Dedifferentiated amniotic fluid mesenchymal stem cell (primary cell): ENCODE measurements at regions not wholly inside any gene's neighbourhood (a gene's known extent, or its start where the extent isn't known, plus 50 kb on each side); places are given as distances from the start of the nearest gene placed in this dataset.
"Not testable (repeated sequence)": the region's sequence is repeated elsewhere in the genome, so short reads cannot be mapped to it uniquely, and the experiment has no call there.

ENCODE experiments used
- DNase-seq: peaks from one replicate; pipeline ENCODE4 v3.0.0-alpha.2; 2016; ENCODE audit errors: extremely low spot score

DNA sequence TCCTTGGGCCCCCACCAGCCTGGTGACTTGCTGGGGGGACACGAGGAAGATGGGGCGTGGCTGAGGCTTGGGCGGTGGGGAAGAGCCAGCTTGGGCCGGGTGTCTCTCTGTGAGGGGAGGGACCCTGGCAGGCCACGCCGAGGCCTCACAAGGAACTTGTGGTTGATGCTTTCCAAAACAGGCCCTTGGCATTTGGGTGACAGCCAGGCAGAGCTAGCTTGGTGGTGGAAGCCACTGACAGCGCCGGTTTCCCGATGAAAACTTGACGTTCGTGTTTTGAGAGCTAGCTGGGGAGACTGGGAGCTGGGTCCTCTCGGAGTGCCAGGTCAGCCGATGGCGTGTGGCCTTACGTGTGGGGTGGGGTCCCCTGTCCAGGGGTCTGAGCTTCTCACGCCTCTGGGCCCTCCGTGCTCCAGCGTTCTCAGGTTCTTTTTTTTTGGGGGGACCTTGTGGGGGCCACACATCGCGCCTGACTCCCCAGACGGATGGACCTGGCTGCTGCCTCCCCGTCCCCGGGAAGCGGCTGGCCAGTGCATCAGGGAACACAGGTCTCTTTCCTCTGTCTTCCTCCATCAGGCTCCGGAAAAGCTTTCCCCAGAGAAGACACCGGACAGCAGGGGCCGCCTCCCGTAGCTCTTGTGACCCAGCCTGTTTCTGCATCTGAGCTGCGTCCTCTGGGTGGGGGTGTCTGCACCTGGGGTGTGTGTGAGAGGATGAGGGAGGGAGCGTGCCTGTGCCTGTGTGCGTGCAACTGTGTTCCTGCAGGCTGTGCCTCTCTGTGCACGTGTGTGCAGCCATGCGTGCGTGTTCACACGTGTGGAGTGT lies 129.3 kb upstream of the LPCAT1 start:
- no peak for DNase-seq

DNA sequence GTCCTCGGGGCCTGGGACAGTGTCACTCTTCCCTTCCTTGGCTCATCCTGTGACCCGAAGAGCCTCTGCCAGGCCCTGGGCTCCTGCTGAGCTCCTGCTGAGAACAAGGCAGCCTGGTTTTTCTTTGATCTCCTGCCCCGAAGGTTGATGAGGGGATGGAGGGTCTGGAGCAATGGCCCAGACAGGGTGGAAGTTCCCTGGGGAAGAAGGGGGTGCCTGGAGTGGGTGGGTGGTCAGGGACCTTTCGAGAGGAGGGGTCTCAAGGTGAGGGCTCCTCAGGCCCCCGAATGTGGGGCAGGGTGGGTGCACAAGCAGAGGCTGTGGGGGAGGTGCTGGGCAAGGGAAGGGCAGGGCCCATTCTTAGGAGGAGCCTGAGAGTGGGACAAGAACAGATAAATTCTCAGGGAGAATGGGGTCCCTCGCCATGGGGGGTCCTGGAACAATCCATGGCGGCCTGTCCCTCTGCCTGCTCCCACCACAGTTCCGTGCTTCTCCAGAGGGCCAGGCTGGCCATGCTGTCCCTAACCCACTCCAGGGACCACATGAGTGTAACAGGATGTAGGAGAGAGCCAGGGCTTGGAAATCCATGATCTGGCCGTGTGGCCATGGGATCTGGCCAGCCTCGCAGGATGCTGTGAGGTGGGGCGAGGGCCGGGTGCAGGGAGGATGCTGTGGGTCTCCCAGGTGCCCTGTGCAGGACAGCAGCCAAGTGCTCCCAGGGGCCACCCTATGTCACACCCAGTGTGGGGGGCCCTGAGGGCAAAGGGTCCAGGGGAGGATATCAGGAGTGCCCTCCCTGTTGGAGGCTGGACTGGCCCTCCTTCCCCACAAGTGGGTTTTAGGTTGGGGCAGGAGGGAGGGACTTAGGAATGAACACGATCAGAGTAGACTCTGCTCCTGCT lies 128.5 kb upstream of the LPCAT1 start:
- DNase-seq, result no peak

DNA sequence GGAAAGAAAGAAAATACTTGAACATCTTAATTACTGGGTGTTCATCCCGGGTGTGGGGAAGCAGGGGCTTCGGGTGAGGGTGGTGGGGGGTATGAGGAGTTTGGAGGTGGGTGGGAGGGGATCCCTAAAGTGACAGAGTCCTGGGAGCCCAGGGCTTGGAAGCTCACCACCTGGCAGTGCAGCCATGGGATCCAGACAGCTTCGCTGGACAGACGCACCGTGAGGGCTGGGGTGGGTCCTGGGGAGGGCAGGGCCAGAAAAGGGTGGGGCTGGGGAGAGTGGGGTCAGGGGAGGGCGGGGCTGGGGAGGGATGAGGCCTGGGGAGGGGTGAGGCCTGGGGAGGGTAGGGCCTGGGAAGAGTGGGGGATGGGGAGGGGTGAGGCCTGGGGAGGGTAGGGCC lies 127.5 kb upstream of the LPCAT1 start:
- DNase-seq, result no peak

DNA sequence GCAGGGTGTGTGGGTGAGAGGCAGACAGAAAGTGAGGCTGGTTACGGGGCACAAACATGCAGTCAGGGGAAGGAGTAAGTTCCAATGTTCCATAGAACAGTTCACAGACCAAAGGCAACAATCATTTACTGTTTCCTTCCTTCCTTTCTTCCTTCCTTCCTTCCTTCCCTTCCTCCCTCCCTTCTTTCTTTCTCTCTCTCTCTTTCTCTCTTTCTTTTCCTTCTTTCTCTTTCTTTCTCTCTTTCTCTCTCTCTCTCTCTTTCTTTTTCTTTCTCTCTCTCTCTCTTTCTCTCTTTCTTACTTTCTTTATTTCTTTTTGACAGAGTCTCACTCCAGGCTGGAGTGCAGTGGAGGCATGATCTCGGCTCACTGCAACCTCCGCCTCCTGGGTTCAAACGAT lies 125.8 kb upstream of the LPCAT1 start:
- no peak for DNase-seq

DNA sequence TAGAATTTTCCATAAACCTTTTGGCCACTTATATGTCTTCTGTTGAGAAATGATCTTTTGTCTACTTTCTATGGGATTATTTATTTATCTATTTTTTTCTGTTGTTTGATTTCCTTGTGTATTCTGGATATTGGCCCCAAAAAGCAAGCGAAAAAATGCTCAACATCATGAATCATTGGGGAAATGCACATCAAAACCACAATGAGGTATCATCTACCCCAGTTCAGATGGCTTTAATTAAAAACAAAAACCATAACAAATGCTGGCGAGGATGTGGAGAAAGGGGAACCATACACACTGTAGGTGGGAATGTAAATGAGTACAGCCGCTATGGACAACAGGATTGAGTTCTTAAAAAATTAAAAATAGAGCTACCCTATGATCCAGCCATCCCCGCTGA lies 125.0 kb upstream of the LPCAT1 start:
- DNase-seq, result peak; percentile 24

DNA sequence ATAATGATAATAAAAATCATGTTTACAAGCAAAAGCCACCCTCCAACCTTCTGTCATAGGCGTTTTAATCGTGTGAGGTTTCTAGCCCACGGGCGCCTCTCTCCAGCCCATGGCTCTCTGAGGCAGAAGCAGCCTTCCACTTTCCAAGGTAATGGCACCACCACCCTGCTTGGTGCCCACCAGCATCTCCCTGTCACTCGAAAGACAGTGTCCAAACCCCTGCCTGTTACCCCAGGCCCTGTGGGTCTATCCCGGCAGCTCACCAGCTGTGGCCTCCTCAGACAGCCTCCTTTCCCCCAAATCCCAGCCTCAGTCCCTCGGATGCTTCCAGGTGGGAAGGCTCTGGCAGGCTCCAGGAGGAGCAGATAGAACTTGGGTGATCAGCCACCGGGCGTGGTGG lies 123.8 kb upstream of the LPCAT1 start:
- no peak for DNase-seq

DNA sequence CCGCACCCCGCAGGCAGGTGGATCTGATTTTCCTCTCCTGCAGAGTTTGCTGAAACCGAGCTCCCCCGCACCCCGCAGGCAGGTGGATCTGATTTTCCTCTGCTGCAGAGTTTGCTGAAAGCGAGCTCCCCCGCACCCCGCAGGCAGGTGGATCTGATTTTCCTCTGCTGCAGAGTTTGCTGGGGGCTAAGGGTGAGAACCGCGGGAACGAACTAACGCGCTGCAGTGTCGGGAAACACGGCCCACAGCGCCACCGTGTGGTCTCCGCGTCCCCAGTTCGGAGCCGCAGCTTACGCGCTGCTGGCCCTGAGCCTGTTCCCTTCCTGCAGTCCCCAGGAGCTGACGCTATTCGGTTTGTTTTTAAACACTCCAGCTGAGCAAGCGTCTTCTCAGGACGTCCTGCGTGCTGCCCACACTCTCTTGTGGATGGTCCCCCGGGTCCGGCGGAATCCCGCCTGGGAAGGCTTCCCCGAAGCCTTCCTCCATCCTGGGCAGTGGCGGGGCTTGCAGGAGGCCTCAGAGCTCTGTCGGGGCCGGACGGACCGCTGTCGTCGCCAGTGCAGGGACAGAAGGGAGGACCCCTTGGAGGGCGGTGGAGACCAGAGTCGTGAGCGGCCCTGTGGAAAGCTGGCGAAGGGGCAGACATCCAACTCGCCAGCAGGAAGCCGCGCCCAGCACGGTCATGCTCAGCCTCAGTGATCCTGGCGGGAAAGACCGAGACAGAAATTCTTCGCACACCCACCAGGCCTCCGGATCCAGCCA lies 121.2 kb upstream of the LPCAT1 start:
- DNase-seq, result peak; percentile 51

DNA sequence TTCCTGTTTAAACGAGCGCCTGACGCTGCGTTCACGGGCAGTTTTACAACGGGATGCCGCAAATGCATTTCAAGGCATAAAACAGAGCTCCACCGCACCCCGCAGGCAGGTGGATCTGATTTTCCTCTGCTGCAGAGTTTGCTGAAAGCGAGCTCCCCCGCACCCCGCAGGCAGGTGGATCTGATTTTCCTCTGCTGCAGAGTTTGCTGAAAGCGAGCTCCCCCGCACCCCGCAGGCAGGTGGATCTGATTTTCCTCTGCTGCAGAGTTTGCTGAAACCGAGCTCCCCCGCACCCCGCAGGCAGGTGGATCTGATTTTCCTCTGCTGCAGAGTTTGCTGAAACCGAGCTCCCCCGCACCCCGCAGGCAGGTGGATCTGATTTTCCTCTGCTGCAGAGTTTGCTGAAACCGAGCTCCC lies 120.6 kb upstream of the LPCAT1 start:
- not testable (repeated sequence) for DNase-seq

DNA sequence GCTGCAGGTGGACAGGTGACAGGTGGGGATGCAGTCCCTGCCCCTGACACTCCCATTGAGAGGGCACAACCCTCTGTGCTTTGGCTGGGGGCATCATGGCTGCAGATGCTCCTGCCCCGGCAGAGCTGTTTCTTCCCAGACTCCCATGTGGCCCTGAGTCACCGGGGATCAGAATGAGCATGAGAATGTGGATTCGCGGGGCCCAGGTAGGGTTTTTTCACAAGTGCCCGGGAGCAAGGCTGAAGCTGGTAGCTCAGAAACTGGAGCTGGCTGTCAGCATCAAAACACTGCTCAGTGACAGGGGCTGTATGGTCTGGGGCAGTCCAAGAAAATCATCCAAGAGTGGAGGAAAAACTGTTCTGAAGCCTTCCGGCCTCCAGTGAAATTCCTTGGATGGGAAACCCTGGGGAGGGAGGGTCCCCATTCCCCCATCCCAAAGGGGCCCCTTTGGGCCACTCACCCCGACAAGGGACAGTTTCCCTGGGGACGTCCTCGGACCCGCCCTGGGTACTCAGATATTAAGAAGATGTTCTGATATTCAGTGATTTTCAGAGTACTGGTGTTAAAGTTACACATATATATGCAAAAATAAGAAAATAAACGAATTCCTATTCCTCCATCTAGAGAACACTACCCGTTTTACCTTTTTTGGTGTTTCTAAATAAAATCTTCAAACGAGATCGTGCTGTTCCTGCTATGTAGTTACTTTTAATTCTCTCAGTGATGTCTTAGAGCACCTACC lies 120.1 kb upstream of the LPCAT1 start:
- no peak for DNase-seq

DNA sequence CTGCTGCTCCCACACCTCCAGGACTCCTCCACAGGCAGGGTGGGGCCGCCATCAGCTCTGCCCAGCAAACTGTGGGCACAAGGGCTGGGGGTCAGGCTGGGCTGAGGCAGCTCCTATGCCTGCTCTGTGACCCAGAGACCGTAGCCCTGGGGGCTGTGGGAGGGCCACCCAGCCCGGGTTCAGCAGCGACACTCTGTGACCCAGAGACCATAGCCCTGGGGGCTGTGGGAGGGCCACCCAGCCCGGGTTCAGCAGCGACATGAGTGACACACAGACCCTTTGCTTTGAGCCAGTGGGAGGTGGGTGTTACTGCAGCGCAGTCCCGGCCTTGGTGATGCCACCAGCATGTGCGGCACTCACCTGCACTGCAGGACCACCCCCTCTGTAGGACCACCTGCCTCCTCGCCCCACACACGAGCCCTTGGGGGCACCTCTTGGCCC lies 118.9 kb upstream of the LPCAT1 start:
- no peak for DNase-seq

DNA sequence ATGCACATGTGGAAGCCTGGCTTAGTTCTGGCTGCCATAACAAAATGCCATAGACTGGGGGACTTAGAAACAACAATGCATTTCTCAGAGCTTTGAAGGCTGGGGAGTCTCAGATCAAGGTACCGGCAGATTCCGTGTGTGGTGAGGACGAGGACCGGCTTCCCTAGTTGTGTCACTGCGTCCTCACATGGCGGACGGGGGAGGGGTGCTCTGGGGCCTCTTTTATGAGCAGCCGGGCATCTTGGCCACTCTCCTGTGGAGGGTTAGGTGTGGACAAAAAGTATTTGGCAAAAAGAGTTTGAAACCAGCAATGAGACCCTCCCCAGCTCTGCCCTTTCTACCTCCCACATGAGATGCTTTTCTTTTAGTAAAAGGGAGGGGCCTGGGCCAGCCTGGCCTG lies 118.5 kb upstream of the LPCAT1 start:
- DNase-seq, result no peak

DNA sequence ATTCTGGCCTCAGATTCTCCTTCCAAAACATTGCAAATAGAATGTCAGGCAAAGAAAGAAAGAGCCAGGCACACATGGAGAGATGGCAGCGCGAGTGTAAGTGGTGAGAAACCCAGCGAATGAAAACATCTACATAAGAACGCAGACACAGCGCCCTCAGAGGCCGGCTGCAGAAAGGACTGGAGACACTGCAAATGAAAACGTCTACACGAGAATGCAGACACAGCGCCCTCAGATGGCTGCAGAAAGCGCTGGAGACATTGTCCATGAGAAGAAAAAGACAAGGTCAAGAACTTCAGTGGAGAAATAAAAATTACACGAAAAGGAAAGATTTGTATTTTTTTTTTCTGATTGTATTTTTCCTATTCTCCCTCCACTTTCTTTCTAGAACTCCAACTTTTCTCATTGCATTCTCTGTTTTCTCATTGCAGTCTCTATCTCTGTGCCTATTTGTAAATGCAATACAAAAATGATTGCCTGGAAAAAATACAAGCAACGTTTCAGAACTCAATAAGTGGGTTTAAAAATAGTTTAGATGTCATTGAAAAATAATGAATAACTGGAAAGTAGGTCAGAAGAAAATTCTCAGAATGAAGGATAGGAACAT lies 117.9 kb upstream of the LPCAT1 start:
- DNase-seq, result peak; percentile 88

DNA sequence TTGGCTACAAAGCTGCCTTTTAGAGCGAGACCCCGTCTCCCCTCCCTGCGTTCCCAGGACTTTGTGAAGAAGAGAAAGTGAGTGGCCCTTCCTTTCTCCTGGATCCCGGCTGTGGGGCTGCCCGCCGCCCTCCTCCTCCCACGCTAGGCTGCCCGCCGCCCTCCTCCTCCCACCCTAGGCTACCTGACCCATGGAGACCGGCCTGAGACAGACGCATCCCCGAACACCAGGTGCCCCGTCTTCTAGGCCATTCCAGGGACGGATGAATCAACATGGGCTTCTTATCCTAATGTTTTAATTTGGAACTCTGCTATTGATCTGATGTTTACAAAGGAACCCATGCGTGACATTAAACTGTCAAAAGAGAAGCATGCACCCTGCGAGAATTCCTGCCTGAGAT lies 117.3 kb upstream of the LPCAT1 start:
- no peak for DNase-seq

DNA sequence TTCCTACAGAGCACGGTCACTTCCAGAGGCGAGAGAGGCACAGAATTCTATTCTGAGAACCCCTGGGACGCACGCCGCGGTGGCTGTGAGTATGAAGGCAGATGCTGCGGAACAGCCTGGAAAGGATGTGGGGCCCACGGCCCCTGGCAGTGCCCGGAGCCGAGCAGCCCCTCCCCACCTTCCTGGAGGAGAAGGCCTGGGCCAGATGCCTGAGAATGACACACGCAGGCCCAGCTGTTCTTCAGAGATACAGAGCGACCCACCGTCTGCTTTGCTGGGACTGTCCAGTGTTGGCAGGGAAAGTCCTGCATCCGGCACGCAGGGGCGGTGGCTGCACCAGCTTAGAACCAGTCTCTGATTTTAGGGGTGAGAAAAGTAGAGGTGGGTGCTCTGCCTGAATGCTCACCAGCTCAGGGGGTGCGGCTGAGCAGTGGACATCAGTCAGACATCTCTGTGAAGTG lies 116.7 kb upstream of the LPCAT1 start:
- DNase-seq, result no peak

DNA sequence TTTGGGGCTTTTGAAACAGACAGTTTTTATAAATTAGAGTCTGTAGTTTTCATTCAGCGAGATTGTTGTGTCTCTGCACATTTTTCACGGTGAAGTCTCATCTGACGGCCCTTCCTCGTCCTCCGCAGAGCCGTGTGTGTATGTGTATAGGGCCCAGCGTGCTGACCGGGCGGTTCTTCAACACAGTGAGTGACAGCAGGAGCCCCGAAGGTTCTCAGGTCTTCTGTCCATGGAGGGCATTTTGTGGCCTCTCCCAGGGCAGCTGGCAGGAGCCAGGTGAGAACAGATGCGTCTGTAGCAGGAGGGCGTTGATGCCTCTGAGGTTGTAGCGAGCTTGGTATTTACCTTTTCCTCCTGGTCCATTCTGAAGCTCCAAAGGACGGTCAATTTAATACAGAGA lies 116.0 kb upstream of the LPCAT1 start:
- no peak for DNase-seq

DNA sequence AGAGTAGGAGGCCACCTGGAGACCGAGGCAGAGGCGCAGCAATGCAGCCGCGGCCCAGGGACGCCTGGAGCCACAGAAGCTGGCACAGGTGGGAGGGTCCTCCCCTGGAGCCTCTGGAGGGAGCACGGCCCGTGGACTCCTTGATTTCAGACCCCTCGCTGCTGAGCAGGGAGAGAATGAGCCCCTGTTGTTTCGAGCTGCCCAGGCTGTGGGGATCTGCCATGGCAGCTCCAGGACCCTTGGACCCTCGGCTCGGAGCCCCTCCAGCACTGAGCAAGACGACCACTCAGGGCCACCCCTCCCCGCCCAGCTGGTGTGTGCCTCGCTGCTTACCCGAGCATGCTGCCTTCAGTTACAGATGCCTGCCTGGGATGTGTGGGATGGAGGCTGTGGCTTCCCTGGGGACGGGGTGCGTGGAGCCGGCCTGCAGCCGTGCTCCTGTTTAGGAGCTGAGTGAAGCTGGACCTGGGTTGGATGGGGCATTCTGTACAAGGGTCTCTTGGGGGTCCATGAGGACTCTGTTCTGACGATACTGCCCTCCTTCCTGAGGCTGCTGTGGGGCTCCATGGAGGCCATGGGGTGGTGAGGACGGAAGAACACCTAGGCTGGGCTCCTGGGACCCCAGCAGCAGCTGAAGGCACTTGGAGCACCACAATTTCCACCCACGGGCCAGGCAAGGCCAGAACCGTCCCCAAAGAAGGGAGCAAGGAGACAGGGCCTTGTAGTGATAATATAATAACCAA lies 115.1 kb upstream of the LPCAT1 start:
- no peak for DNase-seq

DNA sequence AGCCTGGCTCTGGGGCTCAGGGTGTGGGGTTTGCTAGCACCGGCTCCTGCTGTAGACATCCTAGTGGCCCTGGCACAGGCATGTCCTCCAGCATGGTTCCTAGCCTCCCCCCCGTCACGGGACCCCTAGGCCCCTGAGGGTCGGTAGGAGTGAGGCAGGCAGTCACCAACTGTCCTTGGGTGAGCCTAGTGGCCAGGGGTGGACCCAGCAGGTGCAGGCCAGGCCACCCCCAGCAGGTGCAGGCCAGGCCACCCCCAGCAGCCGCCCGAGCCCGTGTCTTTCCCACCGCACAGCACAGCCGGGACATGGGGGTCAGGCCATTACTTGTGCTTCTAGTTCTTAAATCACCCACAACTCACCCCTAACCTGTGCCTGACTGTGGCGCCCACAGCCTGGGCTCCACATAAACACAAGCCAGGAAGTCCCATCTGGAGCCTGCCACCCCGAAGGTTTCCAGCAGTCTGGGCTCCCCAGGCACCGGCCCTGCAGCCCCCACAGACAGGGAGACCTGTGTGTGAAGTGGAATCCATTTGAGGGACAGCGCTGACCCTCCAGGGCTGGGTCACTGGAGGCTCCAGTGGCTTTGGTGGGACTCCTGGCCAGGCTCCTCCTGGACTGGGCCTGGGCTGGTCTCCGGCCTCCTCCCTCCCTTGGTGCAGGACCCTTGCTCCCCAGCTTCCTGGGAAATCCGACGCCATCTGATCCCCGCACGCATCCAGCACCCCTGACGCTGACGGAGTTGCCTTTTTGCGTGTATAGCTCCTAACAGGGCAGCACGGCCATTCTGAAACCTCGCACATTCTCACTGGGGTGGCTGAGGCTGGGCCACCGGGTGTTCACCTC lies 114.1 kb upstream of the LPCAT1 start:
- no peak for DNase-seq

DNA sequence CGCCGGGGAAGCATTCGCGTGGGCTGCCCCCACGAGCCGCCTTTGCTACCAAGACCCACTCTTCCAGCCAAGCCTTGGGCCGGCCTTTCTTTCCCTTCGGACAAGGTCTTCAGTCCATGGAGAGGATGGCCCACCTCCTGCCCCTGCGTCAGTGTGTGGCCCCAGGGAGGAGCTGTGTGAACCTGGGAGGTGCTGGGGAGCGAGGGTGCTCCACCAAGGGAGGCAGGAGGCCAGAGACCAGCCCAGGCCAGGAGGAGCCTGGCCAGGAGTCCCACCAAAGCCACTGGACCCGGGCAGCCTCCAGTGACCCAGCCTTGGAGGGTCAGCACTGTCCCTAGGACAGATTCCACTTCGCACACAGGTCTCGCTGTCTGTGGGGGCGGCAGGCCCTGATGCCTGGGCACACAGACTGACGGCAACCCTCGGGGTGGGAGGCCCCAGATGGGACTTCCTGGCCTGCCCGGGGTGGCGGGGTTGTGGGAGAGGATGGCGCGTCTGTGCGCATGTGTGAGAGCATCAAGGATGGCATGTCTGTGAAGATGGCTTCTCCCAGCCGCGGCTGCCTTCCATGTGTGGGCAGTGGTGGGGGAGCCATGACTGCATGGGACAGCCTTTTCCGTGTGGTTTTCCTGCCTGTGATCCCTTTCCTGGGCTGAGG lies 113.3 kb upstream of the LPCAT1 start:
- no peak for DNase-seq
